HEK293 (cell line): ENCODE measurements at regions not wholly inside any gene's neighbourhood (a gene's known extent, or its start where the extent isn't known, plus 50 kb on each side); places are given as distances from the start of the nearest gene placed in this dataset.

Experiments used
- CTCF ChIA-PET: fragments of 350-600 bp; formaldehyde crosslinking; extraction: SDS; loops from one replicate; lab custom pipeline; 2021; ENCODE audit warnings: antibody characterized with exemption; lab: Yijun Ruan, JAX
- POLR2A ChIA-PET: fragments of 300-600 bp; formaldehyde crosslinking; extraction: SDS; loops from one replicate; lab custom pipeline; 2020; ENCODE audit warnings: antibody characterized with exemption, inconsistent platforms; lab: Yijun Ruan, JAX
- H3K27ac ChIP-seq: fragments of 200-500 bp; sonication (Bioruptor generic); 2 replicates; pipeline ENCODE4 v1.5.1; 2014; ENCODE audit warnings: low read depth, low read length, control low read depth, inconsistent platforms; ENCODE audit errors: extremely low read depth
- H3K36me3 ChIP-seq, 2 experiments: fragments of 200-500 bp in 1 of 2; sonication (Bioruptor generic) in 1 of 2; 1 replicate in 1 of 2; 2 replicates in 1 of 2; pipeline ENCODE4 v1.5.1; 2014 to 2017; ENCODE audit warnings: inconsistent platforms in 2 of 2, low read length in 2 of 2; ENCODE audit not compliant: control insufficient read depth in 2 of 2, insufficient read depth in 1 of 2
- H3K4me1 ChIP-seq: fragments of 200-500 bp; sonication (Bioruptor generic); 2 replicates; pipeline ENCODE4 v1.5.1; 2014; ENCODE audit warnings: mild to moderate bottlenecking, low read length, inconsistent platforms; ENCODE audit not compliant: control insufficient read depth, insufficient read depth
- H3K4me3 ChIP-seq: 2 replicates; pipeline ENCODE4 v1.5.1; 2011; ENCODE audit warnings: low read depth, mild to moderate bottlenecking, control low read depth, low read length, moderate library complexity
- H3K9me3 ChIP-seq: fragments of 200-500 bp; sonication (Bioruptor generic); 2 replicates; pipeline ENCODE4 v1.5.1; 2014; ENCODE audit warnings: low read depth, low read length, inconsistent platforms; ENCODE audit not compliant: control insufficient read depth, insufficient read depth
- PRDM1 ChIP-seq: fragments of 450-650 bp; formaldehyde crosslinking; IDR thresholded peaks from 2 replicates; pipeline ENCODE4; 2016; ENCODE audit warnings: missing biosample characterization, missing genetic modification characterization
- SALL2 ChIP-seq: fragments of 450-650 bp; formaldehyde crosslinking; IDR thresholded peaks from 2 replicates; pipeline ENCODE4 v1.5.0; 2017; ENCODE audit warnings: missing biosample characterization, mild to moderate bottlenecking, missing genetic modification characterization, borderline replicate concordance
- SCRT2 ChIP-seq: fragments of 450-650 bp; formaldehyde crosslinking; IDR thresholded peaks from 2 replicates; pipeline ENCODE4 v1.5.1; 2016; ENCODE audit warnings: missing biosample characterization, missing genetic modification characterization
- TCF7L2 ChIP-seq: IDR thresholded peaks from 2 replicates; pipeline ENCODE4 v1.6.1; 2011; ENCODE audit warnings: low read depth, mild to moderate bottlenecking, inconsistent platforms, low read length, moderate library complexity, borderline replicate concordance
- YY1 ChIP-seq: fragments of 450-650 bp; formaldehyde crosslinking; IDR thresholded peaks from 2 replicates; pipeline ENCODE4 v1.5.1; 2018; ENCODE audit warnings: missing biosample characterization, missing genetic modification characterization
- ZNF114 ChIP-seq: fragments of 450-650 bp; formaldehyde crosslinking; IDR thresholded peaks from 2 replicates; pipeline ENCODE4 v1.5.0; 2017; ENCODE audit warnings: missing biosample characterization, missing genetic modification characterization
- ZNF138 ChIP-seq: fragments of 450-650 bp; formaldehyde crosslinking; IDR thresholded peaks from 2 replicates; pipeline ENCODE4 v1.5.1; 2016; ENCODE audit warnings: missing biosample characterization, missing genetic modification characterization, borderline replicate concordance
- ZNF140 ChIP-seq: fragments of 450-650 bp; formaldehyde crosslinking; IDR thresholded peaks from 2 replicates; pipeline ENCODE4 v1.5.1; 2016; ENCODE audit warnings: missing biosample characterization, missing genetic modification characterization
- ZNF169 ChIP-seq: fragments of 450-650 bp; formaldehyde crosslinking; IDR thresholded peaks from 2 replicates; pipeline ENCODE4 v1.5.1; 2016; ENCODE audit warnings: missing biosample characterization, missing genetic modification characterization
- ZNF184 ChIP-seq: fragments of 450-650 bp; IDR thresholded peaks from 2 replicates; pipeline ENCODE4 v1.5.1; 2018; ENCODE audit warnings: missing biosample characterization, mild to moderate bottlenecking, missing genetic modification characterization
- ZNF239 ChIP-seq: fragments of 450-650 bp; formaldehyde crosslinking; IDR thresholded peaks from 2 replicates; pipeline ENCODE4 v1.5.1; 2016; ENCODE audit warnings: missing biosample characterization, missing genetic modification characterization
- ZNF274 ChIP-seq, 2 experiments: fragments of 200-500 bp in 1 of 2; fragments of 450-650 bp in 1 of 2; sonication (Bioruptor generic) in 1 of 2; formaldehyde crosslinking in 1 of 2; IDR thresholded peaks; 2 replicates each; pipeline versions ENCODE4 v1.5.1 to v1.6.1; 2014 to 2016; ENCODE audit warnings: borderline replicate concordance in 1 of 2, inconsistent platforms in 1 of 2, low read length in 1 of 2, missing biosample characterization in 1 of 2, missing genetic modification characterization in 1 of 2
- ZNF394 ChIP-seq: fragments of 450-650 bp; formaldehyde crosslinking; IDR thresholded peaks from 2 replicates; pipeline ENCODE4 v1.5.1; 2016; ENCODE audit warnings: missing biosample characterization, missing genetic modification characterization, mild to moderate bottlenecking, moderate library complexity, borderline replicate concordance
- ZNF423 ChIP-seq: fragments of 450-650 bp; formaldehyde crosslinking; IDR thresholded peaks from 2 replicates; pipeline ENCODE4 v1.5.1; 2016; ENCODE audit warnings: missing biosample characterization, missing genetic modification characterization
- ZNF560 ChIP-seq: fragments of 450-650 bp; formaldehyde crosslinking; IDR thresholded peaks from 2 replicates; pipeline ENCODE4 v1.5.1; 2017; ENCODE audit warnings: missing biosample characterization, missing genetic modification characterization, borderline replicate concordance
- ZNF677 ChIP-seq: fragments of 450-650 bp; IDR thresholded peaks from 2 replicates; pipeline ENCODE4 v1.5.0; 2018; ENCODE audit warnings: missing biosample characterization, mild to moderate bottlenecking, missing genetic modification characterization, moderate library complexity
- ZNF704 ChIP-seq: fragments of 450-650 bp; formaldehyde crosslinking; IDR thresholded peaks from 2 replicates; pipeline ENCODE4 v1.5.1; 2016; ENCODE audit warnings: missing biosample characterization, missing genetic modification characterization
- ZNF785 ChIP-seq: fragments of 450-650 bp; formaldehyde crosslinking; IDR thresholded peaks from 2 replicates; pipeline ENCODE4 v1.5.1; 2016; ENCODE audit warnings: missing biosample characterization, missing genetic modification characterization
- ZSCAN18 ChIP-seq: fragments of 450-650 bp; formaldehyde crosslinking; IDR thresholded peaks from 2 replicates; pipeline ENCODE4 v1.5.1; 2016; ENCODE audit warnings: missing biosample characterization, missing genetic modification characterization
- ZXDB ChIP-seq: fragments of 450-650 bp; formaldehyde crosslinking; IDR thresholded peaks from 2 replicates; pipeline ENCODE4 v1.5.1; 2016; ENCODE audit warnings: missing biosample characterization, missing genetic modification characterization
- TF ChIP-seq, protein P1 (sequence below): fragments of 450-650 bp; formaldehyde crosslinking; IDR thresholded peaks from 2 replicates; pipeline ENCODE4 v1.5.1; 2016; ENCODE audit warnings: missing biosample characterization, missing genetic modification characterization, low read depth
- TF ChIP-seq, protein P2 (sequence below): fragments of 450-650 bp; formaldehyde crosslinking; IDR thresholded peaks from 2 replicates; pipeline ENCODE4 v1.5.1; 2017; ENCODE audit warnings: missing biosample characterization, missing genetic modification characterization
- TF ChIP-seq, protein P3 (sequence below): fragments of 450-650 bp; formaldehyde crosslinking; IDR thresholded peaks from 2 replicates; pipeline ENCODE4 v1.5.1; 2016; ENCODE audit warnings: missing biosample characterization, missing genetic modification characterization

DNA sequence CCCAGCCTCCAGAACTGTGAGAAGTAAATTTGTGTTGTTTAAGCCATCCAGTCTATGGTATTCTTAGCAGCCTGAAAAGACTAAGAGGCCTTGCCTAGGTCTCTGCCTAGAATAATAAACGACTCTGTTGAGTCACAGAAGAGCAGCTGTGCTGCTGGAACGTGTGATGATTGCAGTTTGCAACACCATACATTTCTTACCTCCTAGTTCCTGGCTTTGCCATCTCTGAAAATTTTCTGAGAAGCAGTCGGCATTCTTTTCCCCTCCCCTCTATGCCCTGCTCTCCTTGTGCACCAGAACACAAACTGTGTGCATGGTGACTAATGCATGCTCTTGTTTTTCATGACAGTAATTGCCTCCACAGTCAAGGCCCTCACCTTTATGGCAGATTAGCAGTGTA lies 301.3 kb downstream of the IL20RB start (continued):
- no peak for TF ChIP-seq ZSCAN18 (tag by site-specific recombination)
- no peak for TF ChIP-seq ZNF114 (tag by site-specific recombination)
- TF ChIP-seq, protein P1, sequence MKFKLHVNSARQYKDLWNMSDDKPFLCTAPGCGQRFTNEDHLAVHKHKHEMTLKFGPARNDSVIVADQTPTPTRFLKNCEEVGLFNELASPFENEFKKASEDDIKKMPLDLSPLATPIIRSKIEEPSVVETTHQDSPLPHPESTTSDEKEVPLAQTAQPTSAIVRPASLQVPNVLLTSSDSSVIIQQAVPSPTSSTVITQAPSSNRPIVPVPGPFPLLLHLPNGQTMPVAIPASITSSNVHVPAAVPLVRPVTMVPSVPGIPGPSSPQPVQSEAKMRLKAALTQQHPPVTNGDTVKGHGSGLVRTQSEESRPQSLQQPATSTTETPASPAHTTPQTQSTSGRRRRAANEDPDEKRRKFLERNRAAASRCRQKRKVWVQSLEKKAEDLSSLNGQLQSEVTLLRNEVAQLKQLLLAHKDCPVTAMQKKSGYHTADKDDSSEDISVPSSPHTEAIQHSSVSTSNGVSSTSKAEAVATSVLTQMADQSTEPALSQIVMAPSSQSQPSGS = no peak
- TF ChIP-seq, all 188 proteins: peak for 0

DNA sequence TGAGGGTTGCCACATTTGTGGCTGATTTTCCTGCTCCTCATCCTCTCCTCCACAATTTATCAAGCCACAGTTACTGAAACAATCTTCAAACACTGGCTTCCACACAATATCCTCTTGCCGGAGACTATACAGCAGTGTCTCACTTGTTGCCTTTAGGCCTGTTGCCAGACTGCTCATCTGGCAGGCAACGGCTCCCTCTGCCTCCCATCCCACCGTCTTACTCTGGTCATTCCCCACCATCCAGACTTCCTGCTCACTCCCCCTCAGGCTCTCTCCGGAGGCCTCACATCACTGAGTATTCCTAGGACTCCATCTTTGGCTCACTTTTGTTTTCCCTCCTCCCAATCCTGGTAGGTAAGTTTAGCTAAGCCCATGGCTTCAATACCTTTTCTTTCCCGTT lies 301.9 kb downstream of the IL20RB start:
- no peak overlapping the region for H3K4me3 ChIP-seq
- ChIA-PET POLR2A (no interaction called here), CTCF (interaction anchor here (0.6 kb wide), 1 partner anchor 58 kb away, joined by 3 read pairs; no protein-coding TSS in a partner anchor)

DNA sequence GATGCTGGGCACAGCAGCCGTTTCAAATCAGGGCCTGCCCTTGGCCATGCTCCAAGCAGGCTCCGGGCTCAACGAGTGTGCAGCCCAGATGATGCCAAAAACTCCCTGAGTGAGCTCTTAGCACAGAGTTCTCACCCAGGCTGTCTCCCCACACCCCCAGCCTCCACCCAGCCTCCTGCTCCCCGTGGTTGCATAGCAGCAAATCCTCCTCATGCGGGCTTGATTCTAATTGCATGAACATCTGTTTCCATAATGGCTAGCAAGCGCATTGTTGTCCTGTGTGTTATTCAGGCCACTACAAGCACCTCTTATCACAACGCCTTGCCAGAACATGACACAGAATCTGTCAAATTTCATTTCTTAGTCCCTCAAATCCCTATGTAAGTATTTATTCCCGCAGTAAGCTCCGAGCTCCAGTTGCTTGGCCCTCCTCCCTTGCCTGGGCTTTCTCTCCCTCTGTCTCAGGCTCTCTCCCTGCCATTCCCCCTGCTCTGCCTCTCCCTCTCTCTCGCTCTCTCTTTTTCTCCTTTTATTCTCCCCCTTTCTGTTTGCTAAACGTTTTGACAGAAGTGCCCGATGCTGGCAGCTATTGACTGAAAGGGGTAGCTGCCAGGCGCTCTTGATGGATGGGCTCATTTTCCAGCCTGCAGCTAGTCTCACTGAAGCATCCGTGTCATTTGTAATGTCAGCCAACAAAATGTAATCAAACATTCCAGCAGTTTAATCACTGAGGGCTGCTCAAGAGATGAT lies 306.5 kb downstream of the IL20RB start:
- Histone ChIP-seq H3K4me1 (no peaks in the 10 kb centered on the region), H3K9me3 (no peaks in the 10 kb centered on the region), H3K36me3 (no peaks in the 10 kb centered on the region), H3K27ac (no peak overlapping the region), H3K4me3 (no peak overlapping the region)
- ChIA-PET POLR2A (no interaction called here), CTCF (interaction anchor here (0.6 to 1.7 kb wide), 2 partner anchors 16 to 142 kb away, joined by 4 to 6 read pairs; no protein-coding TSS in a partner anchor)
- TF ChIP-seq ZNF169 = no peak
- no peak for TF ChIP-seq ZNF560 (tag by site-specific recombination)
- TF ChIP-seq SALL2 (tag by site-specific recombination) = no peak
- no peak for TF ChIP-seq ZNF704
- TF ChIP-seq, protein P2, sequence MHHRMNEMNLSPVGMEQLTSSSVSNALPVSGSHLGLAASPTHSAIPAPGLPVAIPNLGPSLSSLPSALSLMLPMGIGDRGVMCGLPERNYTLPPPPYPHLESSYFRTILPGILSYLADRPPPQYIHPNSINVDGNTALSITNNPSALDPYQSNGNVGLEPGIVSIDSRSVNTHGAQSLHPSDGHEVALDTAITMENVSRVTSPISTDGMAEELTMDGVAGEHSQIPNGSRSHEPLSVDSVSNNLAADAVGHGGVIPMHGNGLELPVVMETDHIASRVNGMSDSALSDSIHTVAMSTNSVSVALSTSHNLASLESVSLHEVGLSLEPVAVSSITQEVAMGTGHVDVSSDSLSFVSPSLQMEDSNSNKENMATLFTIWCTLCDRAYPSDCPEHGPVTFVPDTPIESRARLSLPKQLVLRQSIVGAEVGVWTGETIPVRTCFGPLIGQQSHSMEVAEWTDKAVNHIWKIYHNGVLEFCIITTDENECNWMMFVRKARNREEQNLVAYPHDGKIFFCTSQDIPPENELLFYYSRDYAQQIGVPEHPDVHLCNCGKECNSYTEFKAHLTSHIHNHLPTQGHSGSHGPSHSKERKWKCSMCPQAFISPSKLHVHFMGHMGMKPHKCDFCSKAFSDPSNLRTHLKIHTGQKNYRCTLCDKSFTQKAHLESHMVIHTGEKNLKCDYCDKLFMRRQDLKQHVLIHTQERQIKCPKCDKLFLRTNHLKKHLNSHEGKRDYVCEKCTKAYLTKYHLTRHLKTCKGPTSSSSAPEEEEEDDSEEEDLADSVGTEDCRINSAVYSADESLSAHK (tag by site-specific recombination) = no peak
- no peak for TF ChIP-seq ZNF239
- TF ChIP-seq TCF7L2 = no peak
- TF ChIP-seq ZNF785 (tag by site-specific recombination) = no peak
- no peak for TF ChIP-seq ZNF394 (tag by site-specific recombination)
- TF ChIP-seq ZNF114 (tag by site-specific recombination) = no peak
- TF ChIP-seq PRDM1 (tag by site-specific recombination) = no peak
- TF ChIP-seq ZNF677 (tag by site-specific recombination) = no peak
- TF ChIP-seq, protein P1 = no peak
- no peak for TF ChIP-seq ZXDB
- no peak for TF ChIP-seq ZNF140 (tag by site-specific recombination)
- TF ChIP-seq ZNF184 (tag by site-specific recombination) = no peak
- no peak for TF ChIP-seq ZNF423 (tag by site-specific recombination)
- no peak for TF ChIP-seq ZNF138 (tag by site-specific recombination)

More for the DNA sequence above, 301.9 kb downstream of the IL20RB start:
- H3K27ac ChIP-seq = no peak overlapping the region
- H3K36me3 ChIP-seq = no peaks in the 10 kb centered on the region
- TF ChIP-seq, protein P3, sequence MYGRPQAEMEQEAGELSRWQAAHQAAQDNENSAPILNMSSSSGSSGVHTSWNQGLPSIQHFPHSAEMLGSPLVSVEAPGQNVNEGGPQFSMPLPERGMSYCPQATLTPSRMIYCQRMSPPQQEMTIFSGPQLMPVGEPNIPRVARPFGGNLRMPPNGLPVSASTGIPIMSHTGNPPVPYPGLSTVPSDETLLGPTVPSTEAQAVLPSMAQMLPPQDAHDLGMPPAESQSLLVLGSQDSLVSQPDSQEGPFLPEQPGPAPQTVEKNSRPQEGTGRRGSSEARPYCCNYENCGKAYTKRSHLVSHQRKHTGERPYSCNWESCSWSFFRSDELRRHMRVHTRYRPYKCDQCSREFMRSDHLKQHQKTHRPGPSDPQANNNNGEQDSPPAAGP (tag by site-specific recombination) = no peak
- TF ChIP-seq SCRT2 (0 out of 2 replicates have a peak, but pooled peaks have one; percentile 39), ZNF274 (IDR thresholded peaks at IDR 0.05; ENCODE audit: low read length) (no peak), ZNF274 (tag by site-specific recombination; IDR thresholded peaks at IDR 0.05; ENCODE audit: borderline replicate concordance) (no peak), YY1 (no peak)
- no peaks in the 10 kb centered on the region for H3K9me3 ChIP-seq
- H3K4me1 ChIP-seq = no peaks in the 10 kb centered on the region
